K562 (cell line): ENCODE measurements at regions not wholly inside any gene's neighbourhood (a gene's known extent, or its start where the extent isn't known, plus 50 kb on each side); places are given as distances from the start of the nearest gene placed in this dataset.
A peak's percentile ranks its signal among the peaks of the same experiment; 100 is the strongest.

Experiments
- CTCF ChIP-seq, 3 experiments: IDR thresholded peaks in 2 of 3; conservative IDR thresholded peaks in 1 of 3; 2 replicates each; pipeline ENCODE4 v1.5.1; 2011 to 2012; ENCODE audit warnings: low read length in 3 of 3, mild to moderate bottlenecking in 3 of 3, control low read depth in 2 of 3, improper control_type of control experiment in 1 of 3, inconsistent platforms in 1 of 3, low read depth in 1 of 3, mixed read lengths in 1 of 3, moderate library complexity in 1 of 3; ENCODE audit not compliant: insufficient read depth in 2 of 3
- CUX1 ChIP-seq: fragments of 200-800 bp; sonication (Bioruptor generic); IDR thresholded peaks from 2 replicates; pipeline ENCODE4 v1.6.1; 2016; ENCODE audit warnings: missing genetic modification characterization, missing compliant biosample characterization
- HMGXB4 ChIP-seq: sonication (generic); formaldehyde crosslinking; IDR thresholded peaks from 2 replicates; pipeline ENCODE4 v1.8.1; 2023; ENCODE audit warnings: mild to moderate bottlenecking, missing genetic modification reagents
- MAFF ChIP-seq: IDR thresholded peaks from 2 replicates; pipeline ENCODE4 v1.6.1; 2012; ENCODE audit warnings: low read length, improper control_type of control experiment
- MAFG ChIP-seq: fragments of 450-650 bp; conservative IDR thresholded peaks from 2 replicates; pipeline ENCODE4 v1.6.1; 2016; ENCODE audit warnings: missing genetic modification characterization, missing compliant biosample characterization
- MAFK ChIP-seq: IDR thresholded peaks from 2 replicates; pipeline ENCODE4 v1.6.1; 2011; ENCODE audit warnings: low read length, improper control_type of control experiment
- NFE2 ChIP-seq: IDR thresholded peaks from 2 replicates; pipeline ENCODE4 v1.6.1; 2014; ENCODE audit warnings: antibody characterized with exemption, low read depth
- PHF21A ChIP-seq: fragments of 450-650 bp; IDR thresholded peaks from 2 replicates; pipeline ENCODE4 v1.6.1; 2017; ENCODE audit warnings: low read depth, borderline replicate concordance
- SIX5 ChIP-seq, 2 experiments: IDR thresholded peaks; 2 replicates each; pipeline ENCODE4 v1.6.1; 2011; ENCODE audit warnings: low read length in 2 of 2, borderline replicate concordance in 1 of 2, low read depth in 1 of 2, mild to moderate bottlenecking in 1 of 2, moderate library complexity in 1 of 2; ENCODE audit not compliant: insufficient read depth in 1 of 2
- ZBTB2 ChIP-seq: fragments of 450-650 bp; IDR thresholded peaks from 2 replicates; pipeline ENCODE4 v1.6.1; 2016; ENCODE audit warnings: antibody characterized with exemption
- ZNF24 ChIP-seq: fragments of 450-650 bp; IDR thresholded peaks from 2 replicates; pipeline ENCODE4 v1.6.1; 2016
- TF ChIP-seq, protein P1 (sequence below): fragments of 250-450 bp; sonication (Bioruptor Pico); IDR thresholded peaks from 2 replicates; pipeline ENCODE4 v1.4.0; 2020; ENCODE audit warnings: borderline replicate concordance
- TF ChIP-seq, protein P2 (sequence below): fragments of 250-450 bp; sonication (Bioruptor Pico); IDR thresholded peaks from 2 replicates; pipeline ENCODE4 v1.5.0; 2021; ENCODE audit warnings: mild to moderate bottlenecking, borderline replicate concordance

DNA sequence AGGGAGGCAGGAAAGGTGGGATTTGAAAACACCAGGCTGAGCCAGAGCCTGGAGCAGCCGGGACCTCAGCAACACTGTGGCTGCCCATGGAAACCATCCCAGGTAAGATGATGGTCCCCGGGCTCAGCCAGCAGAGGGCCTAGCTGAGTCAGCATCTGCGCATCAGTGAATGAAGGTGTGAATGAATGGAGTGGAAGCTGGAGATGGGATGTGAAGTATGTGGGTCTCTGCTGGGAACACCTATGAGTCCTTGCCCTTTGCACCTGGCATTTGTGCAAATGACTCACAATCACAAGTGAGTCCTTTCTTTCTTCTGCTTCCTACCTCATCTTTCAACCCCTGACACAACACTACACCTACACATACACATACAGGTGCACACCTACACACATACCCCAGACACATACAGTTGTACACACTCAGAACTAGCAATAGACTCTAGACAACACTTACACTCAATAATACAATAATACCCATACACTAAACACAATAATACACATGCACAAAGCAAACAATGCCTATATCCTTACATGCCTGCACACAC, 62.8 kb upstream of the PRDM11 start (continued):
- TF ChIP-seq CTCF (IDR thresholded peaks at IDR 0.05 in 2 of 3, conservative IDR thresholded peaks at IDR 0.05 in 1 of 3; ENCODE audit: insufficient read depth in 2 of 3, low read depth in 1 of 3, low read length in 3 of 3) = peak; percentile 35 to 39 (median 37); a peak in 3 of 6 replicates
- TF ChIP-seq MAFK = peak; percentile 69
- TF ChIP-seq HMGXB4 (CRISPR knock-in tag) = no peak
- peak; percentile 28; the same call in 1 of the 2 replicates for TF ChIP-seq NFE2
- TF ChIP-seq, protein P1, sequence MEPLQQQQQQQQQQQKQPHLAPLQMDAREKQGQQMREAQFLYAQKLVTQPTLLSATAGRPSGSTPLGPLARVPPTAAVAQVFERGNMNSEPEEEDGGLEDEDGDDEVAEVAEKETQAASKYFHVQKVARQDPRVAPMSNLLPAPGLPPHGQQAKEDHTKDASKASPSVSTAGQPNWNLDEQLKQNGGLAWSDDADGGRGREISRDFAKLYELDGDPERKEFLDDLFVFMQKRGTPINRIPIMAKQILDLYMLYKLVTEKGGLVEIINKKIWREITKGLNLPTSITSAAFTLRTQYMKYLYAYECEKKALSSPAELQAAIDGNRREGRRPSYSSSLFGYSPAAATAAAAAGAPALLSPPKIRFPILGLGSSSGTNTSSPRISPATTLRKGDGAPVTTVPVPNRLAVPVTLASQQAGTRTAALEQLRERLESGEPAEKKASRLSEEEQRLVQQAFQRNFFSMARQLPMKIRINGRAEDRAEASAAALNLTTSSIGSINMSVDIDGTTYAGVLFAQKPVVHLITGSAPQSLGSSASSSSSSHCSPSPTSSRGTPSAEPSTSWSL (CRISPR knock-in tag) = no peak
- TF ChIP-seq PHF21A = no peak
- TF ChIP-seq MAFG (tag) = peak; percentile 92
- no peak for TF ChIP-seq CUX1 (CRISPR knock-in tag)
- TF ChIP-seq SIX5 (IDR thresholded peaks at IDR 0.05; ENCODE audit: borderline replicate concordance in 1 of 2, insufficient read depth in 1 of 2, low read depth in 1 of 2, low read length in 2 of 2) = no peak
- TF ChIP-seq ZNF24 = peak; percentile 80; the same call in 1 of the 2 replicates
- TF ChIP-seq ZBTB2 = no peak
- TF ChIP-seq, protein P2, sequence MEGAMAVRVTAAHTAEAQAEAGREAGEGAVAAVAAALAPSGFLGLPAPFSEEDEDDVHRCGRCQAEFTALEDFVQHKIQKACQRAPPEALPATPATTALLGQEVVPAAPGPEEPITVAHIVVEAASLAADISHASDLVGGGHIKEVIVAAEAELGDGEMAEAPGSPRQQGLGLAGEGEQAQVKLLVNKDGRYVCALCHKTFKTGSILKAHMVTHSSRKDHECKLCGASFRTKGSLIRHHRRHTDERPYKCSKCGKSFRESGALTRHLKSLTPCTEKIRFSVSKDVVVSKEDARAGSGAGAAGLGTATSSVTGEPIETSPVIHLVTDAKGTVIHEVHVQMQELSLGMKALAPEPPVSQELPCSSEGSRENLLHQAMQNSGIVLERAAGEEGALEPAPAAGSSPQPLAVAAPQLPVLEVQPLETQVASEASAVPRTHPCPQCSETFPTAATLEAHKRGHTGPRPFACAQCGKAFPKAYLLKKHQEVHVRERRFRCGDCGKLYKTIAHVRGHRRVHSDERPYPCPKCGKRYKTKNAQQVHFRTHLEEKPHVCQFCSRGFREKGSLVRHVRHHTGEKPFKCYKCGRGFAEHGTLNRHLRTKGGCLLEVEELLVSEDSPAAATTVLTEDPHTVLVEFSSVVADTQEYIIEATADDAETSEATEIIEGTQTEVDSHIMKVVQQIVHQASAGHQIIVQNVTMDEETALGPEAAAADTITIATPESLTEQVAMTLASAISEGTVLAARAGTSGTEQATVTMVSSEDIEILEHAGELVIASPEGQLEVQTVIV (CRISPR knock-in tag) = no peak
- TF ChIP-seq MAFF = peak; percentile 67
